RWPE2 (cell line): ENCODE measurements at regions not wholly inside any gene's neighbourhood (a gene's known extent, or its start where the extent isn't known, plus 50 kb on each side); places are given as distances from the start of the nearest gene placed in this dataset.
"Not testable (repeated sequence)": the region's sequence is repeated elsewhere in the genome, so short reads cannot be mapped to it uniquely, and the experiment has no call there.

Experiments used
- ATAC-seq: fragments of 200-7000 bp; cut with Tn5 transposase; 3 replicates; pipeline ENCODE4 v1.9.1; 2021; ENCODE audit warnings: low read depth
- DNase-seq: peaks from one replicate; pipeline ENCODE4 v3.0.0-alpha.2; 2020; ENCODE audit warnings: low spot score
- H3K27ac ChIP-seq: fragments of 450-650 bp; 2 replicates; pipeline ENCODE4 v1.5.1; 2017; ENCODE audit warnings: mild to moderate bottlenecking; ENCODE audit not compliant: poor library complexity, severe bottlenecking
- H3K27me3 ChIP-seq: fragments of 250-450 bp; sonication (Bioruptor Pico); 2 replicates; pipeline ENCODE4 v1.5.1; 2021; ENCODE audit warnings: mild to moderate bottlenecking, moderate library complexity; ENCODE audit not compliant: insufficient read depth, poor library complexity, severe bottlenecking
- H3K36me3 ChIP-seq: fragments of 250-450 bp; sonication (Bioruptor Pico); 2 replicates; pipeline ENCODE4 v1.5.1; 2020; ENCODE audit warnings: low read depth, mild to moderate bottlenecking, moderate library complexity
- H3K4me1 ChIP-seq: fragments of 250-450 bp; sonication (Bioruptor Pico); 2 replicates; pipeline ENCODE4 v1.5.1; 2021; ENCODE audit warnings: mild to moderate bottlenecking, moderate library complexity; ENCODE audit not compliant: insufficient read depth, poor library complexity, severe bottlenecking
- H3K4me3 ChIP-seq: fragments of 250-450 bp; sonication (Bioruptor Pico); 2 replicates; pipeline ENCODE4 v1.5.1; 2021; ENCODE audit warnings: mild to moderate bottlenecking, moderate library complexity; ENCODE audit not compliant: severe bottlenecking
- H3K9me3 ChIP-seq: fragments of 250-450 bp; sonication (Bioruptor Pico); 2 replicates; pipeline ENCODE4 v1.5.1; 2021; ENCODE audit warnings: mild to moderate bottlenecking, moderate library complexity; ENCODE audit not compliant: severe bottlenecking

DNA sequence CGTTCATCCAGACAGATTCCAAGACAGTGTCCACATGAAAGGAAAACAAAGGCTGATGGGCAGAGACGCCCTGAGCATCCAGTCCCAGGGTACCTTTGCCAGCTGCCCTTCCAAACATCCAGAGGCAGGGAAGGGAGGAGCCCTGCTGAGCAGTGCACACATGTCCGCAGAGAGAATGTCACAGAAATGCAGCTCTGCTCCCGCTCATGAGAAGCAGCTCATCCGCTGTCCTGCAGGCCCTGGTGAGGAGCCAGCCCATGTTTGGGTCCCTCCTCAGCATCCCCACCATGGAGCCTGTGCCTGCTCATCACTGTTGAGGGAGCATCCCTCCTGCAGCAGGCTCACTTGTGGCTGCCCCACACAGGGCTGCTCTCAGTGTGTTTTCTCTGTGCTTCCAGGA lies 484.7 kb downstream of the GOLGA6L6 start:
- H3K4me1 ChIP-seq, H3K27me3 ChIP-seq, H3K27ac ChIP-seq, H3K4me3 ChIP-seq, H3K36me3 ChIP-seq, DNase-seq, H3K9me3 ChIP-seq, ATAC-seq: not testable (repeated sequence)

DNA sequence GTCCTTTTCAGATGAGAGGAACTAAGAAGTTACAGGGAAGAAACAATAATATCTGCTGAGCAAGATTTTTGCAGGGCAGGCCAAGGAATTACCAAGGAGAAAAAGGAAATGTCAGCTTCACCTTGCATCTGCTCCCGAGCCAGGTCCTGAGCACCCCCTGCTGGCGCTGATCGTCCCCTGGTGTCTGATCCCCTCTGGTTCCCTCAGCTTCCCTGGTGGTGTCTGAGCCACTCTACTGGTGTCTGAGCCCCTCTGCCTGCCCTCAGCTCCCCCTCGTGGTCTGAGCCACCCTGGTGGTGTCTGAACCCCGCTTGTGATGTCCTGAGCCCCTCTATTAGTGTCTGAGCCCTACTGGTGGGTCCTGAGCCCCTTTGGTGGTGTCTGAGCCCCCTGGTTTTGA lies 485.7 kb downstream of the GOLGA6L6 start:
- not testable (repeated sequence) for H3K4me3 ChIP-seq, DNase-seq, H3K36me3 ChIP-seq, H3K27ac ChIP-seq, H3K27me3 ChIP-seq, ATAC-seq, H3K9me3 ChIP-seq, H3K4me1 ChIP-seq

DNA sequence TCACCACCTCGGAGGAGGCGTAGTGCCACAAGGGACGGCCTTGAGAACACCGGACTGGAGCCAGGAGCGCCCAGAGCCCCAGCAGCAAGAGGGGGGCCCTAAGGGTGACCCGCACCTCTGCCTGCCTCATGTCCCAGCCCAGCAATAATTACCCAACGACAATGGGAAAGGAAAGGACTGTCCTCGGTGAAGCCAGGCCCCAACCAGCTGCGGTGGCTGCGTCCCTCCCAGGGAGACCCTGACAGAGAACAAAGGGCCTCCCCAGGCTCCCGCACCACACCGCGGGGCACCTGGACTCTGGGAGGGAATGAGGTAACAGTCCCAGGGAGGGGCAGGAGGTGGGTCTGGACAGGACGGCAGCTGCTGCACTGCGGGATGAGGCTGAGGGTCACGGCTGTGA lies 493.4 kb downstream of the GOLGA6L6 start:
- not testable (repeated sequence) for H3K4me1 ChIP-seq, H3K36me3 ChIP-seq, H3K9me3 ChIP-seq, H3K27me3 ChIP-seq, H3K27ac ChIP-seq, ATAC-seq, H3K4me3 ChIP-seq
- DNase-seq = peak; percentile 56

DNA sequence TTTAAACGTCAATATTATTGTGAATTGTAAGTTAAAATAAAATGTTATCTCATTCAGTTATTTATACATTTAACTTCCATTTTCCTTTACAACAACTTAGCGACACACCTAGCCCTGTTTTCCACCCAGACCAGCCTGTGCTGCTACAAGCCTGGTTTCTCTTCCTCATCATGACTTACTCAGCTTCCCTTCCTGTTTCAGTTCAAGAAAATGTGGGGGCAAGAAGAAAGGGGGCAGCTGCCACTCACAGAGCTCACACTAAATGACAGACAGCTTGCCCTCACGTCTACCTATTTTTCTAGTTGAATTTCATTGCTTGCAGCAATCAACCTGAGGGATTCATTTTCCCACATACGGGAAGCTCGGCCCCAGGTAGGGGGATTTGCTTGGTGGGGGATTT lies 496.4 kb downstream of the GOLGA6L6 start:
- H3K4me3 ChIP-seq, H3K27me3 ChIP-seq, H3K4me1 ChIP-seq, DNase-seq, ATAC-seq, H3K27ac ChIP-seq, H3K36me3 ChIP-seq, H3K9me3 ChIP-seq: not testable (repeated sequence)

DNA sequence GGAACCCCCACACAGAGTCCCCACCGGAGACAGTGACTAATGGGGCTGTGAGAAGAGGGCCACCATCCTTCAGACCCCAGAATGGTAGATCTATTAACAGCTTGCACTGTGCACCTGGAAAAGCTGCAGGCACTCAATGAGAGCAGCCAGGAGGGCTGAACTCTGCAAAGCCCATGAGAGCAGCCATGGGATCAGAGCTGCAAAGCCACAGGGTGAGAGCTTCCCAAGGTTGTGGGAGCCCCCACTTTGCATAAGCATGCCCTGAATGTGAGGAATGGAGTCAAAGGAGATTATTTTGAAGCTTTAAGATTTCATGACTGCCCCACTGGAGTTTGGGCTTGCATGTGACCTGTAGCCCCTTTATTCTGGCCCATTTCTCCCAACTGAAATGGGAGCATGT lies 500.9 kb downstream of the GOLGA6L6 start:
- DNase-seq, H3K27me3 ChIP-seq, H3K4me1 ChIP-seq, H3K4me3 ChIP-seq, H3K9me3 ChIP-seq, H3K27ac ChIP-seq, H3K36me3 ChIP-seq, ATAC-seq: not testable (repeated sequence)

DNA sequence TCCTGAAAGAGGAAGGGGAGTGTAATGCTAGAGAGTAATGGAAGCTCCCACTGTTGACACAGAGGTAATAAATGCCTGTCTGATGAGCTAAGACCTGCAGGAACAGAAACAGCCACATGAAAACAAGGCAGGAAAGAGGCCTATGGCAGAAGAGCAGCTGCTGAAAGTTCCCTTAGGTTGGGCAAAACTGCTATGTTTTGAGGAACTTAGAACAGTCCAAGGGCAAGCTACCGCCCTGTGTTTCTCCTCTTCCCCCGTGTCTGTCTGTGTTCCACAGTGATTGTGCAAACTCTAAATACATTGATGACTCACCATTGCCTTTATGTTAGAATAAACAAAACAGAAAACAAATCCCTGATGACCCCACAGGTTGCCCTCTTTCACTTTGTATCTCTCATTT lies 516.6 kb downstream of the GOLGA6L6 start:
- H3K4me1 ChIP-seq, H3K27ac ChIP-seq, H3K27me3 ChIP-seq, H3K36me3 ChIP-seq, H3K4me3 ChIP-seq, H3K9me3 ChIP-seq, DNase-seq: not testable (repeated sequence)
- peak; percentile 27 for ATAC-seq

DNA sequence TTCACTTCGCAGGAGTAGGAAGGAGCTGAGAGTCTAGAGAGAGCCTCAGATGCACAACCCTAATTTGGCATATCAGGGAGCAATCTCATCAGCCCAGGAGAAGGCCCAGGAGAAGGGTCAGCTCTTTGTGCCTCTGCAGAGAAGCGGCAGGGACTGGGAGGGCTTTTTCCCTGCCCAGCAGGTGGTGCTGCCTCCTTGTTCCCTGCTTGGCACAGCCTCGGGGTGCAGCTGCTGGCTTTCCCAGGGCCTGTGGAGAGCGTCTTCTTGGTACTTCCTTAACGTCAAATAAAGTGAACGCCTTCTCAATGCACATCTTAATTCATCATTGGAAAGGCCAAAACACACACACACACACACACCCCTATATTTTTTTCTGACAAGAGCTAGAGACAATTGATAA lies 519.3 kb downstream of the GOLGA6L6 start:
- H3K27ac ChIP-seq, H3K36me3 ChIP-seq, H3K27me3 ChIP-seq, H3K9me3 ChIP-seq, H3K4me3 ChIP-seq, DNase-seq, H3K4me1 ChIP-seq: not testable (repeated sequence)
- ATAC-seq = 0 out of 3 replicates have a peak, but pooled peaks have one; percentile 18

DNA sequence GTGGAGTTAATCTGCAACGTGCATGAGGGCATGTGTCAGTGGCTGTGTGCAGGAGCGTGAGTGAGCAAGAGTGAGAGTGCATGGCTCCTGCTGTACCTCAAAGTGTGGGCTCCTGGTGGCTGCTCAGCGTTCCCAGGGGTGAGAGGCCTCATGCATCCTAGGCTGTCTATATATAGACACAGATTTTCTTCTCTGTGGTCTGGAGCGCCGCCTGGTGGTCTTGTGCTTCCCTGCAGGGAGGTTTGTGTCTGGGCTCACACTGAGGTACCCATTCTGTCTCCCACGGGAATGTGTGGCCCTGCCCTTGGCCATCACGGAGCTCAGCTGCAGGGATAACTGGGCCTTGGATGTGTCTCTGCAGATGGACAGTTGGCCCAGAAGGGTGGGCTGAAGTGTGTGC lies 520.2 kb downstream of the GOLGA6L6 start:
- H3K4me1 ChIP-seq, DNase-seq, H3K27me3 ChIP-seq, H3K4me3 ChIP-seq, H3K9me3 ChIP-seq, H3K27ac ChIP-seq, H3K36me3 ChIP-seq: not testable (repeated sequence)
- peak; percentile 71 for ATAC-seq

DNA sequence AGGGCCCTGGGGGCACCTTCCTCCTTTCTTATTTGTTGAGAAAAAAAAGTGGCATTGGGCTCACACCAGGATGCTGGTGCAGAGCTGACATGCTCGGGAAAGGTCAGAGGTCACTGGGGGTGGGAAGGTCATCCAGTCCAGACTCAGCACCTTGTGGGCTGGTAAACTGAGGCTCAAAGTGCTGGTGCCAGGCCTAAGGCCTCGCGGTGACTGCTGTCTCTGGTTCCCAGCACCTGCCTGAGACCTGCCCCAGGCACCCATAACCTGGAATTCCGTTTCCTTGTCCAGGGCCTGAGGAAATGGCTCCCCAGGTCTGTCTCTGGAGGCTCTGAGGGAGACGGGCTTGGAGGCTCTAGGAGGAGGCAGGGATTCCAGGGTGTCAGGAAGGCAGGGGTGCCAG lies 521.0 kb downstream of the GOLGA6L6 start:
- DNase-seq = peak; percentile 19
- not testable (repeated sequence) for ATAC-seq, H3K36me3 ChIP-seq, H3K27me3 ChIP-seq, H3K9me3 ChIP-seq, H3K4me1 ChIP-seq, H3K27ac ChIP-seq, H3K4me3 ChIP-seq

DNA sequence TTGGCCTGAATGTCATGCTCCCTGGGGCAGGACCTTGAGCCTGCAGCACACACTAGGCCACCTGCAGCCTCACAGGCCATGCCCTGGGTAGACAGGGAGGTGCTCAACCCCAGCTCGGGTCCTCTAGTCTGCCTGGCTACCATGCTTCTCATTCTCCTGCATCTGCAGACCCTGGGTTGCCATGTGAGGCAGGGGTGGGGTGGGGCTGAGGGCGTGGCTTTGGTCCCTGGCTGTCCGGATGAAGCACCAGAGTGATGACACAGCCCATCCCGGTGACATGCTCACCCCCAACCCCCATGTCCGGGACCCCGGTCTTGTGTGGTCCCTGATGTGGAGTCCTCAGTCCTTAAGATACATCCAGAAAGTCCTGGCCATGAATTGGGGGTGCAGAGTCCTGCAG lies 521.8 kb downstream of the GOLGA6L6 start:
- ATAC-seq, H3K27ac ChIP-seq, H3K4me3 ChIP-seq, H3K9me3 ChIP-seq, H3K4me1 ChIP-seq, H3K27me3 ChIP-seq, H3K36me3 ChIP-seq: not testable (repeated sequence)
- DNase-seq = peak; percentile 21

DNA sequence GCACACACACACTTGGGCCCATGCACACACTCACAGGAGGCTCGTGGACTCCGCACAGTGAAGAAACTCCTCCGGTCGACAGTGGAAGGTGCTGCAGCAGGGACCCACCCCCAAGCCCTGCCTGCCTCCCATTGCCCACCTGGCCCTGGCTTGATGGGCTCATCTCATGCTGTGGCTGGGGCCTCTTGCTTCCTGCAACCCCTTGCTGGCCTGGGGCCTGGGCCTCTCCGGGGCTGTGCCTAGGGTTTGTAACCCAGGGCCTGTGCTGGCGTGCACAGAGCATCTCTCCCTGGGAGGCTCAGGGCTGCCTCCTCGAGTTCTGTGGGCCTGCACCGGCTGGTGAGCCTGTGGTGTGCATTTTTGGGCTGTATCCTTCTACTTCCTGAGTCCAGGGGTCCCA lies 524.0 kb downstream of the GOLGA6L6 start:
- not testable (repeated sequence) for DNase-seq, H3K4me1 ChIP-seq, H3K27ac ChIP-seq, H3K4me3 ChIP-seq, H3K27me3 ChIP-seq, H3K9me3 ChIP-seq, ATAC-seq, H3K36me3 ChIP-seq

DNA sequence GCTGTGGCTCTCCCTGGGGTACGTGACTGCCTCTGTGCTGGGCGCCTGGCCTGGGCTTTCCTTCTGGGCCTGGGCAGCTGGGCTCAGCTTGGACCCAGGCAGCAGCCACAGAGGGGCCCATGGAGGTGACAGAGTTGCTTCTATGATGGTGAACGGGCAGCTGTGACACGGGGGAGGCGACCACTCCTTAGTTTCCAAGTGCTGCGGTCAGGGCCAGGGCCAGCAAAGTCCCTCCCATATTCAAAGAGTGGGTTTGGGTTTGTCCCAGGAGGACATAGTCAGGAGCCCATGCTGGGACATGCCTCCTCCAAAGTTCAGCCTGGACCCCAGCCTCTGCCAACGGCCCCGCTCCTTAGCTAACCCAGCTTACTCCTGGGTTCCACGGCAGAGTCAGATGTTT lies 524.7 kb downstream of the GOLGA6L6 start:
- H3K4me1 ChIP-seq, H3K27me3 ChIP-seq, DNase-seq, H3K27ac ChIP-seq, H3K36me3 ChIP-seq, H3K4me3 ChIP-seq, H3K9me3 ChIP-seq, ATAC-seq: not testable (repeated sequence)
